Fibroblast of skin of right quadriceps (primary cell): ENCODE measurements at regions not wholly inside any gene's neighbourhood (a gene's known extent, or its start where the extent isn't known, plus 50 kb on each side); places are given as distances from the start of the nearest gene placed in this dataset.

Experiments
- DNase-seq: peaks from one replicate; pipeline ENCODE4 v3.0.0-alpha.2; 2013

GRCh38 chr7:42987648-42988214, 55.6 kb downstream of the MRPL32 start:
- DNase-seq, result no peak

GRCh38 chr7:42991024-42991423, 58.8 kb downstream of the MRPL32 start:
- DNase-seq, result no peak

- DNase-seq, result no peak
Observed at GRCh38 chr7:42991913-42992591, 59.9 kb downstream of the MRPL32 start.

GRCh38 chr7:42993038-42993437, 60.9 kb downstream of the MRPL32 start:
- DNase-seq, result no peak

GRCh38 chr7:42994096-42994495, 61.9 kb downstream of the MRPL32 start:
- DNase-seq, result no peak

GRCh38 chr7:42997611-42998010, 65.4 kb downstream of the MRPL32 start:
- no peak for DNase-seq

GRCh38 chr7:43004082-43004481, 71.9 kb downstream of the MRPL32 start:
- DNase-seq, result peak; percentile 64

GRCh38 chr7:43006008-43006407, 73.8 kb downstream of the MRPL32 start:
- DNase-seq, result no peak

- peak; percentile 19 for DNase-seq
Observed at GRCh38 chr7:43010061-43010460, 77.9 kb downstream of the MRPL32 start.

- DNase-seq, result no peak
Observed at GRCh38 chr7:43011879-43012278, 79.7 kb downstream of the MRPL32 start.

- no peak for DNase-seq
Observed at GRCh38 chr7:43014406-43014805, 82.2 kb downstream of the MRPL32 start.

- DNase-seq, result no peak
Observed at GRCh38 chr7:43015301-43015700, 83.1 kb downstream of the MRPL32 start.

GRCh38 chr7:43018446-43018845, 86.3 kb downstream of the MRPL32 start:
- DNase-seq, result peak; percentile 40

- peak; percentile 46 for DNase-seq
Observed at GRCh38 chr7:43021431-43021830, 89.3 kb downstream of the MRPL32 start.

GRCh38 chr7:43022008-43022407, 89.8 kb downstream of the MRPL32 start:
- no peak for DNase-seq

- no peak for DNase-seq
Observed at GRCh38 chr7:43033369-43033768, 79.1 kb upstream of the HECW1 start.

GRCh38 chr7:43034535-43035002, 77.9 kb upstream of the HECW1 start:
- DNase-seq, result no peak

- no peak for DNase-seq
Observed at GRCh38 chr7:43037531-43037930, 74.9 kb upstream of the HECW1 start.

- peak; percentile 95 for DNase-seq
Observed at GRCh38 chr7:43038254-43038653, 74.2 kb upstream of the HECW1 start.

- DNase-seq, result peak; percentile 91
Observed at GRCh38 chr7:43039346-43039745, 73.1 kb upstream of the HECW1 start.

- DNase-seq, result no peak
Observed at GRCh38 chr7:43040461-43040860, 72.0 kb upstream of the HECW1 start.

- no peak for DNase-seq
Observed at GRCh38 chr7:43041105-43041504, 71.3 kb upstream of the HECW1 start.

- no peak for DNase-seq
Observed at GRCh38 chr7:43041724-43042123, 70.7 kb upstream of the HECW1 start.

GRCh38 chr7:43042302-43042701, 70.1 kb upstream of the HECW1 start:
- peak; percentile 63 for DNase-seq

- peak; percentile 61 for DNase-seq
Observed at GRCh38 chr7:43044511-43044910, 67.9 kb upstream of the HECW1 start.
